ENCODE measurements at regions not wholly inside any gene's neighbourhood (a gene's known extent, or its start where the extent isn't known, plus 50 kb on each side); places are given as distances from the start of the nearest gene placed in this dataset.

GRCh38 chr3:21159543-21159906 is 591.5 kb downstream of the ZNF385D start:
- TF ChIP-seq BHLHE40 (IDR thresholded peaks at IDR 0.05; ENCODE audit: borderline replicate concordance) (no peak), ZNF384 (IDR thresholded peaks at IDR 0.05) (no peak), L3MBTL2 (conservative IDR thresholded peaks at IDR 0.05) (no peak), SP1 (IDR thresholded peaks at IDR 0.05) (no peak)

Measured in HEK293T (cell line).